Thyroid gland (tissue), 4 donors: ENCODE measurements at regions not wholly inside any gene's neighbourhood (a gene's known extent, or its start where the extent isn't known, plus 50 kb on each side); places are given as distances from the start of the nearest gene placed in this dataset.

ENCODE experiments used
- DNase-seq, 2 donors: peaks; one replicate each; pipeline ENCODE4 v3.0.0-alpha.2; 2019
- H3K27ac ChIP-seq, 3 donors: fragments of 200-600 bp; sonication (generic); 1 replicate in 2 of 3; 2 replicates in 1 of 3; pipeline ENCODE4 v1.5.1; 2016 to 2019; ENCODE audit warnings: mild to moderate bottlenecking in 1 of 3, moderate library complexity in 1 of 3
- H3K27me3 ChIP-seq: fragments of 200-600 bp; sonication (generic); one replicate; pipeline ENCODE4 v1.5.1; 2019
- H3K36me3 ChIP-seq, 2 donors: fragments of 200-600 bp; sonication (generic); one replicate each; pipeline ENCODE4 v1.5.1; 2016 to 2019
- H3K4me1 ChIP-seq, 2 donors: fragments of 200-600 bp; sonication (generic); one replicate each; pipeline ENCODE4 v1.5.1; 2017 to 2019
- H3K4me3 ChIP-seq, 3 donors: fragments of 200-600 bp; sonication (generic); replicated peaks in 1 of 3; 1 replicate in 2 of 3; 2 replicates in 1 of 3; pipeline ENCODE4 v1.5.1; 2016; ENCODE audit warnings: mild to moderate bottlenecking in 1 of 3
- H3K9me3 ChIP-seq: fragments of 200-600 bp; sonication (generic); one replicate; pipeline ENCODE4 v1.5.1; 2017
- POLR2A ChIP-seq, 2 donors: fragments of 450-650 bp; IDR thresholded peaks; one replicate each; pipeline ENCODE4 v1.6.1; 2017; ENCODE audit warnings: antibody characterized with exemption in 2 of 2, mild to moderate bottlenecking in 2 of 2, moderate library complexity in 1 of 2
- WGBS, 2 donors: methylation state at CpG; one replicate each; pipeline ENCODE4 v1.1.5; 2017; 5-methylcytosine and 5-hydroxymethylcytosine counted together
- intact Hi-C: fragments of 100-400 bp; cut with DNase I; formaldehyde crosslinking; loops from one replicate; pipeline ENCODE4 v1.15.1; 2023
- TF ChIP-seq, protein P1 (sequence below), 6 experiments: fragments of 200-600 bp in 3 of 6; fragments of 450-650 bp in 3 of 6; sonication (generic) in 3 of 6; IDR thresholded peaks; one replicate each; pipeline ENCODE4 v1.5.1; 2016 to 2019; ENCODE audit warnings: antibody characterized with exemption in 6 of 6, mild to moderate bottlenecking in 2 of 6, inconsistent platforms in 1 of 6, moderate library complexity in 1 of 6

- H3K9me3 ChIP-seq = no peaks in the 10 kb centered on the region
- 88 to 92% methylated on average over 6 of the region's 6 CpGs for WGBS, 2 donors
- intact Hi-C loops = no loop called here
- no peak overlapping the region for H3K4me3 ChIP-seq
- TF ChIP-seq, protein P1, sequence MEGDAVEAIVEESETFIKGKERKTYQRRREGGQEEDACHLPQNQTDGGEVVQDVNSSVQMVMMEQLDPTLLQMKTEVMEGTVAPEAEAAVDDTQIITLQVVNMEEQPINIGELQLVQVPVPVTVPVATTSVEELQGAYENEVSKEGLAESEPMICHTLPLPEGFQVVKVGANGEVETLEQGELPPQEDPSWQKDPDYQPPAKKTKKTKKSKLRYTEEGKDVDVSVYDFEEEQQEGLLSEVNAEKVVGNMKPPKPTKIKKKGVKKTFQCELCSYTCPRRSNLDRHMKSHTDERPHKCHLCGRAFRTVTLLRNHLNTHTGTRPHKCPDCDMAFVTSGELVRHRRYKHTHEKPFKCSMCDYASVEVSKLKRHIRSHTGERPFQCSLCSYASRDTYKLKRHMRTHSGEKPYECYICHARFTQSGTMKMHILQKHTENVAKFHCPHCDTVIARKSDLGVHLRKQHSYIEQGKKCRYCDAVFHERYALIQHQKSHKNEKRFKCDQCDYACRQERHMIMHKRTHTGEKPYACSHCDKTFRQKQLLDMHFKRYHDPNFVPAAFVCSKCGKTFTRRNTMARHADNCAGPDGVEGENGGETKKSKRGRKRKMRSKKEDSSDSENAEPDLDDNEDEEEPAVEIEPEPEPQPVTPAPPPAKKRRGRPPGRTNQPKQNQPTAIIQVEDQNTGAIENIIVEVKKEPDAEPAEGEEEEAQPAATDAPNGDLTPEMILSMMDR (IDR thresholded peaks at IDR 0.05) = no peak
- TF ChIP-seq POLR2A (IDR thresholded peaks at IDR 0.05) = no peak
- H3K27ac ChIP-seq = no peak overlapping the region
- no peaks in the 10 kb centered on the region for H3K4me1 ChIP-seq
- no peaks in the 10 kb centered on the region for H3K36me3 ChIP-seq
- no peaks in the 10 kb centered on the region for H3K27me3 ChIP-seq
- DNase-seq = no peak
Observed at GRCh38 chr2:134770702-134771101, 51.9 kb upstream of the TMEM163 start.

- Histone ChIP-seq H3K4me1 (no peaks in the 10 kb centered on the region), H3K27ac (no peak overlapping the region), H3K27me3 (no peaks in the 10 kb centered on the region), H3K4me3 (no peak overlapping the region), H3K36me3 (no peaks in the 10 kb centered on the region), H3K9me3 (no peaks in the 10 kb centered on the region)
- 52 to 54% methylated on average over 4 of the region's 4 CpGs for WGBS, 2 donors
- TF ChIP-seq, protein P1 (IDR thresholded peaks at IDR 0.05) = no peak
- no peak for DNase-seq
- intact Hi-C loops = no loop called here
Observed at GRCh38 chr2:134771313-134771801, 52.6 kb upstream of the TMEM163 start.

GRCh38 chr2:134772493-134773169, 53.8 kb upstream of the TMEM163 start:
- Histone ChIP-seq H3K36me3 (no peaks in the 10 kb centered on the region), H3K4me1 (no peaks in the 10 kb centered on the region), H3K27me3 (no peaks in the 10 kb centered on the region), H3K27ac (no peak overlapping the region), H3K9me3 (no peaks in the 10 kb centered on the region), H3K4me3 (no peak overlapping the region)
- no peak for DNase-seq
- TF ChIP-seq, protein P1 (IDR thresholded peaks at IDR 0.05) = no peak
- no peak for TF ChIP-seq POLR2A (IDR thresholded peaks at IDR 0.05)
- WGBS, 2 donors = 79 to 85% methylated on average over 8 of the region's 8 CpGs
- intact Hi-C loops = no loop called here

- no peak overlapping the region for H3K27ac ChIP-seq
- H3K36me3 ChIP-seq = no peaks in the 10 kb centered on the region
- intact Hi-C loops = no loop called here
- no peak for TF ChIP-seq POLR2A (IDR thresholded peaks at IDR 0.05)
- TF ChIP-seq, protein P1 (IDR thresholded peaks at IDR 0.05) = no peak
- DNase-seq = no peak
- no peak overlapping the region for H3K4me3 ChIP-seq
- no peaks in the 10 kb centered on the region for H3K27me3 ChIP-seq
- WGBS, 2 donors = 55 to 70% methylated on average over 7 of the region's 7 CpGs
- no peaks in the 10 kb centered on the region for H3K4me1 ChIP-seq
- no peaks in the 10 kb centered on the region for H3K9me3 ChIP-seq
Observed at GRCh38 chr2:134773335-134773734, 54.5 kb upstream of the TMEM163 start.
